GM12892 (cell line): ENCODE measurements at regions not wholly inside any gene's neighbourhood (a gene's known extent, or its start where the extent isn't known, plus 50 kb on each side); places are given as distances from the start of the nearest gene placed in this dataset.

ENCODE experiments used
- POLR2A ChIP-seq: IDR thresholded peaks from 2 replicates; pipeline ENCODE4 v1.6.1; 2011; ENCODE audit warnings: low read depth, low read length, control low read depth
- POLR2AphosphoS5 ChIP-seq: IDR thresholded peaks from 2 replicates; pipeline ENCODE4 v1.6.1; 2011; ENCODE audit warnings: low read depth, low read length, control low read depth
- TAF1 ChIP-seq: IDR thresholded peaks from 2 replicates; pipeline ENCODE4 v1.6.1; 2011; ENCODE audit warnings: low read depth, mild to moderate bottlenecking, control low read depth, low read length, borderline replicate concordance

- TF ChIP-seq POLR2A (no peak), TAF1 (no peak), POLR2AphosphoS5 (no peak)
These were observed 1238.4 kb upstream of the NCAM2 start for GRCh38 chr21:19759836-19760235.
